SK-N-SH treated with all-trans-retinoic acid at 6 μM for 48 hours (cell line): ENCODE measurements at regions not wholly inside any gene's neighbourhood (a gene's known extent, or its start where the extent isn't known, plus 50 kb on each side); places are given as distances from the start of the nearest gene placed in this dataset.

Experiments used
- ATAC-seq: fragments of 200-7000 bp; cut with Tn5 transposase; 3 replicates; pipeline ENCODE4 v1.9.1; 2020; ENCODE audit warnings: mild to moderate bottlenecking, moderate library complexity
- ARNTL ChIP-seq: fragments of 450-650 bp; formaldehyde crosslinking; IDR thresholded peaks from 2 replicates; pipeline ENCODE4 v1.5.0; 2020; ENCODE audit warnings: low read depth, mild to moderate bottlenecking, moderate library complexity, borderline replicate concordance
- BACH2 ChIP-seq: fragments of 250-450 bp; sonication (Bioruptor Pico); IDR thresholded peaks from 2 replicates; pipeline ENCODE4 v1.9.0; 2021; ENCODE audit warnings: mild to moderate bottlenecking, borderline replicate concordance
- ESRRG ChIP-seq: fragments of 250-450 bp; sonication (Bioruptor Pico); IDR thresholded peaks from 2 replicates; pipeline ENCODE4 v1.6.1; 2021; ENCODE audit warnings: mild to moderate bottlenecking
- GLIS3 ChIP-seq: fragments of 250-450 bp; sonication (Bioruptor Pico); IDR thresholded peaks from 2 replicates; pipeline ENCODE4 v1.5.0; 2020; ENCODE audit warnings: mild to moderate bottlenecking, moderate library complexity
- ISL1 ChIP-seq: fragments of 250-450 bp; sonication (Bioruptor Pico); IDR thresholded peaks from 2 replicates; pipeline ENCODE4 v2.1.2; 2022; ENCODE audit warnings: mild to moderate bottlenecking, moderate library complexity
- OSR1 ChIP-seq: fragments of 250-450 bp; sonication (Bioruptor Pico); IDR thresholded peaks from 2 replicates; pipeline ENCODE4 v1.8.0; 2022; ENCODE audit warnings: moderate library complexity, mild to moderate bottlenecking, inconsistent platforms
- POU6F1 ChIP-seq: fragments of 250-450 bp; sonication (Bioruptor Pico); IDR thresholded peaks from 2 replicates; pipeline ENCODE4 v1.8.0; 2021; ENCODE audit warnings: low read depth, mild to moderate bottlenecking, moderate library complexity, borderline replicate concordance
- PPARA ChIP-seq: fragments of 250-450 bp; sonication (Bioruptor Pico); IDR thresholded peaks from 2 replicates; pipeline ENCODE4 v1.5.0; 2020; ENCODE audit warnings: mild to moderate bottlenecking, borderline replicate concordance
- RARB ChIP-seq: fragments of 250-450 bp; sonication (Bioruptor Pico); IDR thresholded peaks from 2 replicates; pipeline ENCODE4 v1.8.0; 2021; ENCODE audit warnings: mild to moderate bottlenecking, moderate library complexity
- SNAI2 ChIP-seq: fragments of 250-450 bp; sonication (Bioruptor Pico); IDR thresholded peaks from 2 replicates; pipeline ENCODE4 v1.5.0; 2020; ENCODE audit warnings: mild to moderate bottlenecking, moderate library complexity
- TOX ChIP-seq: fragments of 250-450 bp; sonication (Bioruptor Pico); IDR thresholded peaks from 2 replicates; pipeline ENCODE4 v1.8.0; 2021; ENCODE audit warnings: mild to moderate bottlenecking, moderate library complexity, borderline replicate concordance
- TSHZ2 ChIP-seq: fragments of 250-450 bp; sonication (Bioruptor Pico); IDR thresholded peaks from 2 replicates; pipeline ENCODE4 v1.5.0; 2020; ENCODE audit warnings: mild to moderate bottlenecking, moderate library complexity
- ZC3H10 ChIP-seq: fragments of 250-450 bp; sonication (Bioruptor Pico); IDR thresholded peaks from 2 replicates; pipeline ENCODE4 v1.5.1; 2021; ENCODE audit warnings: mild to moderate bottlenecking, moderate library complexity
- ZNF70 ChIP-seq: fragments of 450-650 bp; formaldehyde crosslinking; IDR thresholded peaks from 2 replicates; pipeline ENCODE4 v1.5.0; 2020; ENCODE audit warnings: mild to moderate bottlenecking, moderate library complexity
- TF ChIP-seq, protein P1 (sequence below): fragments of 250-450 bp; sonication (Bioruptor Pico); IDR thresholded peaks from 2 replicates; pipeline ENCODE4 v1.8.0; 2020; ENCODE audit warnings: mild to moderate bottlenecking, moderate library complexity, borderline replicate concordance
- TF ChIP-seq, protein P2 (sequence below): fragments of 250-450 bp; sonication (Bioruptor Pico); IDR thresholded peaks from 2 replicates; pipeline ENCODE4 v1.5.1; 2021; ENCODE audit warnings: mild to moderate bottlenecking, moderate library complexity

DNA sequence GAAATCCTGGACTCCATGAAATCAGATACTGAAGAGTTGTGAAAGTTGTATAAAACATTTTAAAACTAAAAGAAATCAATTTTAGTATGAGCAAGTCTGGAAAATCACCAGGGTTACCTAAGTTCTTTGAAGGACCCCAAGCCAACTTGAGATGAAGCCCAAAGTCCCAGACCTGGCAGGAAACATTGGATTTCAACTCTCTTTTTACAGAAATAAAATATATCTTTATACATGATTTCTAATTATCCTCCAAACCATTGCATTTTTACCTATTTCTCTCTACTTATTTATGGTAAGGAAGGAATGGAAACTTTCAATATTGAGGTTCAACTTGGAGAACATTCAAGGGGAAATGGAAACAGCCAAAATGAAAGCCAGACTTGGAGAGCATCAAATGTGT is 390.6 kb upstream of the C9orf72 start (continued):
- TF ChIP-seq, protein P1, sequence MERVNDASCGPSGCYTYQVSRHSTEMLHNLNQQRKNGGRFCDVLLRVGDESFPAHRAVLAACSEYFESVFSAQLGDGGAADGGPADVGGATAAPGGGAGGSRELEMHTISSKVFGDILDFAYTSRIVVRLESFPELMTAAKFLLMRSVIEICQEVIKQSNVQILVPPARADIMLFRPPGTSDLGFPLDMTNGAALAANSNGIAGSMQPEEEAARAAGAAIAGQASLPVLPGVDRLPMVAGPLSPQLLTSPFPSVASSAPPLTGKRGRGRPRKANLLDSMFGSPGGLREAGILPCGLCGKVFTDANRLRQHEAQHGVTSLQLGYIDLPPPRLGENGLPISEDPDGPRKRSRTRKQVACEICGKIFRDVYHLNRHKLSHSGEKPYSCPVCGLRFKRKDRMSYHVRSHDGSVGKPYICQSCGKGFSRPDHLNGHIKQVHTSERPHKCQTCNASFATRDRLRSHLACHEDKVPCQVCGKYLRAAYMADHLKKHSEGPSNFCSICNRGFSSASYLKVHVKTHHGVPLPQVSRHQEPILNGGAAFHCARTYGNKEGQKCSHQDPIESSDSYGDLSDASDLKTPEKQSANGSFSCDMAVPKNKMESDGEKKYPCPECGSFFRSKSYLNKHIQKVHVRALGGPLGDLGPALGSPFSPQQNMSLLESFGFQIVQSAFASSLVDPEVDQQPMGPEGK (CRISPR knock-in tag): no peak

- no peak for ATAC-seq
- TF ChIP-seq ZNF70 (CRISPR knock-in tag): no peak
- no peak for TF ChIP-seq SNAI2 (CRISPR knock-in tag)
- TF ChIP-seq TSHZ2: no peak
- no peak for TF ChIP-seq POU6F1 (CRISPR knock-in tag)
- no peak for TF ChIP-seq GLIS3 (CRISPR knock-in tag)
- no peak for TF ChIP-seq ISL1 (CRISPR knock-in tag)
- no peak for TF ChIP-seq BACH2 (CRISPR knock-in tag)
- no peak for TF ChIP-seq ESRRG (CRISPR knock-in tag)
- TF ChIP-seq RARB (CRISPR knock-in tag): no peak
- TF ChIP-seq OSR1 (CRISPR knock-in tag): no peak
- TF ChIP-seq ARNTL: no peak
- TF ChIP-seq, protein P1 (CRISPR knock-in tag): no peak
- no peak for TF ChIP-seq TOX (CRISPR knock-in tag)
- no peak for TF ChIP-seq ZC3H10 (CRISPR knock-in tag)
Measured at GRCh38 chr9:27967210-27967609, 393.9 kb upstream of the C9orf72 start.

DNA sequence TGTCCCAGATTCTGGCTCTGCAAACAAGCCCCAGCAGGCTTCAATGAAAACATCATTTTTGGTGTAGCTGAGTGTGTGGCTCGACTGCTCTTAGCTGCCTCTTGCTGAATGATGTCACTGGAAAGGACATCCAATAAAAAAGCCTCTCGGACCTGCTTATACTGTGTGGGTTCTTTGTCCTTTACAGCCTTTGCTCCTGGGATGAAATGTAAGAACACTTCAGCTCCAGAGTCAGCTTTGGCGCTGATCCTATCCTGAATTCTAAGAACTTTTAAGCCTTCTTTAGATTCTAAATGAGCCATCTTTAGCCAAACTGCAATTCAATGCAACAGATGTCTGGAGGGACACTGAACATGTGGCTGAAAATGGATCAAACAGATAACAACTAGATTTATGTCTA is 404.6 kb upstream of the C9orf72 start:
- no peak for ATAC-seq
- TF ChIP-seq TOX (CRISPR knock-in tag): no peak
- TF ChIP-seq PPARA (CRISPR knock-in tag): no peak
- TF ChIP-seq OSR1 (CRISPR knock-in tag): no peak

DNA sequence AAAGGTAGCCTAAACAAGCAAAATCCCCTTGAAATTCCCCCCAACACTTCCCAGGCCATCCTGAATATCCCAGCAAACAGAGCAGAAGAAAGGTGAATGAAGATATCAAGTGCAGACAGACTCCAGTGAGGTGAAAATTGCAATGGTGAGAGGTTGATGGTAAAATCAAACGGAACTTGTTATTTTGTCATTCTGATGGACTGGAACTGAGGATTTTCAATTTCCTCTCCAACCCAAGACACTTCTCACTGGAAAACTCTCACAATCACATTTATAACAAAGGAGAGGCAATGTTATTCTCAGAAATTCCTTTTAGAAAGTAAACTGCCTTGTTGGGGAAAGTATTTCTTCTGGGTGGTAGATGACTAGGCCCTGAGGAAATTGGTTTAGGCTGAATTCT is 412.4 kb upstream of the C9orf72 start:
- TF ChIP-seq OSR1 (CRISPR knock-in tag): no peak
- TF ChIP-seq, all 23 proteins: peak for 0
- no peak for ATAC-seq

- no peak for TF ChIP-seq ARNTL
- TF ChIP-seq ZNF70 (CRISPR knock-in tag): no peak
- TF ChIP-seq ESRRG (CRISPR knock-in tag): no peak
- no peak for TF ChIP-seq ISL1 (CRISPR knock-in tag)
- TF ChIP-seq, protein P2, sequence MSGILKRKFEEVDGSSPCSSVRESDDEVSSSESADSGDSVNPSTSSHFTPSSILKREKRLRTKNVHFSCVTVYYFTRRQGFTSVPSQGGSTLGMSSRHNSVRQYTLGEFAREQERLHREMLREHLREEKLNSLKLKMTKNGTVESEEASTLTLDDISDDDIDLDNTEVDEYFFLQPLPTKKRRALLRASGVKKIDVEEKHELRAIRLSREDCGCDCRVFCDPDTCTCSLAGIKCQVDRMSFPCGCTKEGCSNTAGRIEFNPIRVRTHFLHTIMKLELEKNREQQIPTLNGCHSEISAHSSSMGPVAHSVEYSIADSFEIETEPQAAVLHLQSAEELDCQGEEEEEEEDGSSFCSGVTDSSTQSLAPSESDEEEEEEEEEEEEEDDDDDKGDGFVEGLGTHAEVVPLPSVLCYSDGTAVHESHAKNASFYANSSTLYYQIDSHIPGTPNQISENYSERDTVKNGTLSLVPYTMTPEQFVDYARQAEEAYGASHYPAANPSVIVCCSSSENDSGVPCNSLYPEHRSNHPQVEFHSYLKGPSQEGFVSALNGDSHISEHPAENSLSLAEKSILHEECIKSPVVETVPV: no peak
- no peak for ATAC-seq
Measured at GRCh38 chr9:27990524-27990923, 417.2 kb upstream of the C9orf72 start.
